Testis (tissue), 2 donors: ENCODE measurements at regions not wholly inside any gene's neighbourhood (a gene's known extent, or its start where the extent isn't known, plus 50 kb on each side); places are given as distances from the start of the nearest gene placed in this dataset.
"Not testable (repeated sequence)": the region's sequence is repeated elsewhere in the genome, so short reads cannot be mapped to it uniquely, and the experiment has no call there.

ENCODE experiments used
- DNase-seq: peaks from one replicate; pipeline ENCODE4 v3.0.0-alpha.2; 2019
- H3K27ac ChIP-seq, 2 donors: fragments of 200-600 bp; sonication (generic); one replicate each; pipeline ENCODE4 v1.5.1; 2019
- H3K27me3 ChIP-seq: fragments of 200-600 bp; sonication (generic); one replicate; pipeline ENCODE4 v1.5.1; 2019
- H3K36me3 ChIP-seq: fragments of 200-600 bp; sonication (generic); one replicate; pipeline ENCODE4 v1.5.1; 2017; ENCODE audit warnings: low read depth; ENCODE audit errors: missing control alignments
- H3K4me1 ChIP-seq: fragments of 200-600 bp; sonication (generic); one replicate; pipeline ENCODE4 v1.5.1; 2019
- H3K4me3 ChIP-seq, 2 donors: fragments of 200-600 bp; sonication (generic); one replicate each; pipeline ENCODE4 v1.5.1; 2017 to 2019
- H3K9me3 ChIP-seq: fragments of 200-600 bp; sonication (generic); one replicate; pipeline ENCODE4 v1.5.1; 2017
- CTCF ChIP-seq, 3 experiments: fragments of 450-650 bp in 2 of 3; fragments of 200-600 bp in 1 of 3; sonication (generic) in 1 of 3; IDR thresholded peaks; one replicate each; pipeline ENCODE4 v1.5.1; 2016 to 2019; ENCODE audit warnings: antibody characterized with exemption in 3 of 3, mild to moderate bottlenecking in 2 of 3, moderate library complexity in 1 of 3
- POLR2A ChIP-seq: fragments of 450-650 bp; IDR thresholded peaks from one replicate; pipeline ENCODE4 v1.6.1; 2017; ENCODE audit warnings: antibody characterized with exemption, mild to moderate bottlenecking, moderate library complexity
- WGBS, 2 donors: methylation state at CpG; one replicate each; pipeline ENCODE4 v1.1.5; 2018; 5-methylcytosine and 5-hydroxymethylcytosine counted together
- intact Hi-C: fragments of 100-400 bp; cut with DNase I; formaldehyde crosslinking; loops from one replicate; pipeline ENCODE4 v1.15.1; 2023; ENCODE audit warnings: low total_unique reads

GRCh38 chr5:166117072-166118066 lies 2174.1 kb upstream of the WWC1 start:
- WGBS, 2 donors, result 84 to 90% methylated on average over 4 of the region's 4 CpGs
- H3K9me3 ChIP-seq, result no peaks in the 10 kb centered on the region
- no peak overlapping the region for H3K27ac ChIP-seq
- H3K4me1 ChIP-seq, result no peaks in the 10 kb centered on the region
- no peaks in the 10 kb centered on the region for H3K27me3 ChIP-seq
- TF ChIP-seq CTCF (IDR thresholded peaks at IDR 0.05), result no peak
- no peak for TF ChIP-seq POLR2A
- H3K36me3 ChIP-seq, result no peaks in the 10 kb centered on the region
- H3K4me3 ChIP-seq, result no peak overlapping the region
- DNase-seq, result no peak
- intact Hi-C loops, result no loop called here

DNA sequence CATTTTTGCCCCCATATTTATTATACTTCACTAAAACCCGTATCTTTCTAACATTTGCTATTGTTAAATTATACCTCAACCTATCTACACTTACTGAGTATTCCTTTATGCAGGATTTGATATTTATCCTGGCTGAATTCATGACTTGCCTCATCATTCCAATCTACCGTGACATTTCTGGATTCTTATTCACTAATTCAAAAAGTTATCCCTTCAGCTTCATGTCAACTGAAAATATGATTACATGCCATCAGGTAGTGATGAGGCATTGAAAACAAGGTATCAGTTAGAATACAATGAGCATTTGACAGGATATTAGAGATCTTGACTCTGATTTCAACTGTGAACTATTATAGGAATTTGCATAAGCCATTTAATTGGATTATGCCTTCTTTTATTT lies 2171.9 kb upstream of the WWC1 start:
- H3K4me3 ChIP-seq, result no peak overlapping the region
- H3K27ac ChIP-seq, result no peak overlapping the region
- no peaks in the 10 kb centered on the region for H3K4me1 ChIP-seq
- no peak for DNase-seq
- TF ChIP-seq POLR2A (no peak), CTCF (IDR thresholded peaks at IDR 0.05) (no peak)
- H3K36me3 ChIP-seq, result no peaks in the 10 kb centered on the region
- no peaks in the 10 kb centered on the region for H3K27me3 ChIP-seq
- no peaks in the 10 kb centered on the region for H3K9me3 ChIP-seq
- 83 to 96% methylated on average over 2 of the region's 2 CpGs for WGBS, 2 donors
- intact Hi-C loops, result no loop called here

GRCh38 chr5:166123717-166124116 lies 2167.7 kb upstream of the WWC1 start:
- H3K27ac ChIP-seq, result no peak overlapping the region
- H3K9me3 ChIP-seq, result no peaks in the 10 kb centered on the region
- intact Hi-C loops, result no loop called here
- WGBS, 2 donors, result 48 to 61% methylated on average over 4 of the region's 4 CpGs
- TF ChIP-seq CTCF (IDR thresholded peaks at IDR 0.05) (no peak), POLR2A (no peak)
- H3K36me3 ChIP-seq, result no peaks in the 10 kb centered on the region
- DNase-seq, result no peak
- H3K4me3 ChIP-seq, result no peak overlapping the region
- no peaks in the 10 kb centered on the region for H3K27me3 ChIP-seq
- H3K4me1 ChIP-seq, result no peaks in the 10 kb centered on the region

GRCh38 chr5:166127766-166128570 lies 2163.5 kb upstream of the WWC1 start:
- Histone ChIP-seq H3K9me3 (no peaks in the 10 kb centered on the region), H3K27me3 (no peaks in the 10 kb centered on the region), H3K27ac (no peak overlapping the region), H3K36me3 (no peaks in the 10 kb centered on the region), H3K4me3 (no peak overlapping the region), H3K4me1 (no peaks in the 10 kb centered on the region)
- WGBS, 2 donors, result 74 to 80% methylated on average over 9 to 10 of the region's 10 CpGs
- no peak for TF ChIP-seq CTCF (IDR thresholded peaks at IDR 0.05)
- TF ChIP-seq POLR2A, result no peak
- no peak for DNase-seq
- intact Hi-C loops, result no loop called here

- intact Hi-C loops, H3K27ac ChIP-seq, H3K9me3 ChIP-seq, H3K27me3 ChIP-seq, DNase-seq, H3K4me3 ChIP-seq, H3K36me3 ChIP-seq, H3K4me1 ChIP-seq: not testable (repeated sequence)
- 92 to 96% methylated on average over 3 to 7 of the region's 17 CpGs for WGBS, 2 donors
Measured at GRCh38 chr5:166145107-166145506, 2146.3 kb upstream of the WWC1 start.
